Skeletal muscle satellite cell (primary cell): ENCODE measurements at regions not wholly inside any gene's neighbourhood (a gene's known extent, or its start where the extent isn't known, plus 50 kb on each side); places are given as distances from the start of the nearest gene placed in this dataset.

ENCODE experiments used
- H3K27me3 ChIP-seq: 2 replicates; pipeline ENCODE4 v1.7.0; 2013; ENCODE audit warnings: low read length; ENCODE audit not compliant: control insufficient read depth, insufficient read depth
- H3K36me3 ChIP-seq: 2 replicates; pipeline ENCODE4 v1.7.0; 2013; ENCODE audit warnings: mild to moderate bottlenecking, control low read depth, low read length; ENCODE audit not compliant: insufficient read depth
- H3K4me1 ChIP-seq: 2 replicates; pipeline ENCODE4 v1.7.0; 2013; ENCODE audit warnings: low read length; ENCODE audit not compliant: control insufficient read depth, insufficient read depth
- H3K4me2 ChIP-seq: 2 replicates; pipeline ENCODE4 v1.7.0; 2013; ENCODE audit warnings: mild to moderate bottlenecking, low read length
- H3K4me3 ChIP-seq: 2 replicates; pipeline ENCODE4 v1.7.0; 2013; ENCODE audit warnings: low read length
- H3K9ac ChIP-seq: 2 replicates; pipeline ENCODE4 v1.7.0; 2013; ENCODE audit warnings: mild to moderate bottlenecking, low read depth, low read length, moderate library complexity
- H3K9me3 ChIP-seq: replicated peaks from 2 replicates; pipeline ENCODE4 v1.7.0; 2013; ENCODE audit warnings: mild to moderate bottlenecking, control low read depth, low read length

GRCh38 chr1:106960412-106960811 is 96.1 kb upstream of the PRMT6 start:
- H3K9ac ChIP-seq, result no peak overlapping the region
- no peak overlapping the region for H3K4me3 ChIP-seq
- no peaks in the 10 kb centered on the region for H3K36me3 ChIP-seq
- no peak overlapping the region for H3K4me2 ChIP-seq
- H3K27me3 ChIP-seq, result no peaks in the 10 kb centered on the region
- H3K4me1 ChIP-seq, result peaks cover 17% of the 10 kb centered on the region
- no peaks in the 10 kb centered on the region for H3K9me3 ChIP-seq

- H3K9ac ChIP-seq, result no peak overlapping the region
- no peak overlapping the region for H3K4me2 ChIP-seq
- no peaks in the 10 kb centered on the region for H3K9me3 ChIP-seq
- no peak overlapping the region for H3K4me3 ChIP-seq
- H3K27me3 ChIP-seq, result no peaks in the 10 kb centered on the region
- peaks cover 12% of the 10 kb centered on the region for H3K4me1 ChIP-seq
- H3K36me3 ChIP-seq, result no peaks in the 10 kb centered on the region
Observed at GRCh38 chr1:106961646-106962045, 94.8 kb upstream of the PRMT6 start.

- H3K4me1 ChIP-seq, result peaks cover 12% of the 10 kb centered on the region
- H3K4me2 ChIP-seq, result no peak overlapping the region
- H3K36me3 ChIP-seq, result no peaks in the 10 kb centered on the region
Observed at GRCh38 chr1:106962591-106962990, 93.9 kb upstream of the PRMT6 start.

GRCh38 chr1:106964495-106964894 is 92.0 kb upstream of the PRMT6 start:
- H3K9me3 ChIP-seq, result no peaks in the 10 kb centered on the region
- H3K27me3 ChIP-seq, result no peaks in the 10 kb centered on the region
- no peak overlapping the region for H3K4me3 ChIP-seq
- no peak overlapping the region for H3K9ac ChIP-seq
- no peaks in the 10 kb centered on the region for H3K36me3 ChIP-seq
- peaks cover 12% of the 10 kb centered on the region for H3K4me1 ChIP-seq
- H3K4me2 ChIP-seq, result no peak overlapping the region

More at GRCh38 chr1:106962591-106962990, 93.9 kb upstream of the PRMT6 start:
- Histone ChIP-seq H3K9ac (no peak overlapping the region), H3K27me3 (no peaks in the 10 kb centered on the region), H3K4me3 (no peak overlapping the region), H3K9me3 (no peaks in the 10 kb centered on the region)

GRCh38 chr1:106968644-106969043 is 87.8 kb upstream of the PRMT6 start:
- Histone ChIP-seq H3K4me2 (no peak overlapping the region), H3K27me3 (no peaks in the 10 kb centered on the region), H3K9ac (no peak overlapping the region), H3K4me3 (no peak overlapping the region), H3K4me1 (no peaks in the 10 kb centered on the region), H3K36me3 (no peaks in the 10 kb centered on the region), H3K9me3 (no peaks in the 10 kb centered on the region)

- Histone ChIP-seq H3K9ac (no peak overlapping the region), H3K9me3 (no peaks in the 10 kb centered on the region), H3K27me3 (no peaks in the 10 kb centered on the region), H3K4me3 (no peak overlapping the region), H3K4me1 (no peaks in the 10 kb centered on the region), H3K36me3 (no peaks in the 10 kb centered on the region), H3K4me2 (no peak overlapping the region)
Observed at GRCh38 chr1:106969731-106970130, 86.7 kb upstream of the PRMT6 start.

GRCh38 chr1:106972074-106972473 is 84.4 kb upstream of the PRMT6 start:
- H3K4me1 ChIP-seq, result no peaks in the 10 kb centered on the region
- no peaks in the 10 kb centered on the region for H3K27me3 ChIP-seq
- H3K36me3 ChIP-seq, result no peaks in the 10 kb centered on the region
- H3K9me3 ChIP-seq, result no peaks in the 10 kb centered on the region
- no peak overlapping the region for H3K9ac ChIP-seq
- H3K4me3 ChIP-seq, result no peak overlapping the region
- H3K4me2 ChIP-seq, result no peak overlapping the region

GRCh38 chr1:106975944-106976343 is 80.5 kb upstream of the PRMT6 start:
- Histone ChIP-seq H3K4me2 (no peak overlapping the region), H3K9ac (no peak overlapping the region), H3K9me3 (no peaks in the 10 kb centered on the region)

GRCh38 chr1:106978477-106979322 is 77.8 kb upstream of the PRMT6 start:
- H3K4me3 ChIP-seq, result no peak overlapping the region
- H3K4me1 ChIP-seq, result peaks cover 19% of the 10 kb centered on the region
- H3K36me3 ChIP-seq, result no peaks in the 10 kb centered on the region
- peak overlapping the region; percentile 45 for H3K4me2 ChIP-seq
- no peaks in the 10 kb centered on the region for H3K9me3 ChIP-seq
- H3K27me3 ChIP-seq, result no peaks in the 10 kb centered on the region
- H3K9ac ChIP-seq, result no peak overlapping the region

More at GRCh38 chr1:106975944-106976343, 80.5 kb upstream of the PRMT6 start:
- Histone ChIP-seq H3K36me3 (no peaks in the 10 kb centered on the region), H3K4me3 (no peak overlapping the region), H3K27me3 (no peaks in the 10 kb centered on the region), H3K4me1 (peaks cover 19% of the 10 kb centered on the region)

GRCh38 chr1:106979371-106979770 is 77.1 kb upstream of the PRMT6 start:
- Histone ChIP-seq H3K36me3 (no peaks in the 10 kb centered on the region), H3K9me3 (no peaks in the 10 kb centered on the region)

GRCh38 chr1:106980121-106980520 is 76.4 kb upstream of the PRMT6 start:
- Histone ChIP-seq H3K27me3 (no peaks in the 10 kb centered on the region), H3K36me3 (no peaks in the 10 kb centered on the region), H3K4me2 (no peak overlapping the region), H3K9ac (no peak overlapping the region), H3K4me3 (no peak overlapping the region), H3K4me1 (peaks cover 19% of the 10 kb centered on the region), H3K9me3 (no peaks in the 10 kb centered on the region)

More at GRCh38 chr1:106979371-106979770, 77.1 kb upstream of the PRMT6 start:
- peaks cover 19% of the 10 kb centered on the region for H3K4me1 ChIP-seq
- H3K9ac ChIP-seq, result no peak overlapping the region
- no peaks in the 10 kb centered on the region for H3K27me3 ChIP-seq
- H3K4me3 ChIP-seq, result no peak overlapping the region
- no peak overlapping the region for H3K4me2 ChIP-seq

- Histone ChIP-seq H3K36me3 (no peaks in the 10 kb centered on the region), H3K4me1 (peaks cover 4% of the 10 kb centered on the region), H3K9me3 (no peaks in the 10 kb centered on the region), H3K27me3 (no peaks in the 10 kb centered on the region), H3K4me2 (no peak overlapping the region), H3K9ac (no peak overlapping the region), H3K4me3 (no peak overlapping the region)
Observed at GRCh38 chr1:106984801-106985200, 71.7 kb upstream of the PRMT6 start.
